ENCODE measurements at regions not wholly inside any gene's neighbourhood (a gene's known extent, or its start where the extent isn't known, plus 50 kb on each side); places are given as distances from the start of the nearest gene placed in this dataset.

GRCh38 chr2:8095978-8096377 is 585.9 kb upstream of the ID2 start:
- TF ChIP-seq CTCF (IDR thresholded peaks at IDR 0.05) (no peak), POLR2A (IDR thresholded peaks at IDR 0.05) (no peak)
